Left lobe of liver (tissue), 2 donors: ENCODE measurements at regions not wholly inside any gene's neighbourhood (a gene's known extent, or its start where the extent isn't known, plus 50 kb on each side); places are given as distances from the start of the nearest gene placed in this dataset.
"Not testable (repeated sequence)": the region's sequence is repeated elsewhere in the genome, so short reads cannot be mapped to it uniquely, and the experiment has no call there.

Experiments used
- ATAC-seq: fragments of 200-7000 bp; cut with Tn5 transposase; one replicate; pipeline ENCODE4 v1.9.1; 2020; ENCODE audit warnings: mild to moderate bottlenecking, moderate library complexity
- DNase-seq: peaks from one replicate; pipeline ENCODE4 v3.0.0-alpha.2; 2020; ENCODE audit warnings: low spot score
- donor health status: DM: no; HTN: no; CAD: no; lungs with moderate emphysema.
- donor health status: DM: no; HTN: yes; CAD: no.

DNA sequence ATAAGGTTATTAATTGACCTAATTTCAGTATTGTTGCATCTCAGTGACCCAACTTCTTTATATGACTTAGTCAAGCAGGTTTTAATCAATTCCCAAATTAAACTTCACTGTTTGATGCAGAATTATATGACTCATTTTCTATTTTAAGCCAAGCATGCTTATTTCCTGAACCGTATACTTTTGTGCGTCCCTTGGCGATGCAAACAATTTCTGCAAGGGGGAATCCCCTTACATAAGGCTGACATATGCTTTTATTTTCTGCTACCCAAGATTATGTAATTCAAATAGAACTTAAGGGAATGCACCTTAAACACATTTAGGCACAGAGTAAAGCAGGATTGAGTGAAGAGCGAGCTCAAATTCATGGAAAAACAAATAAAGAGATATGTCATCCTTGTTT, 303.9 kb downstream of the PDCD6IP start:
- ATAC-seq (no peak), DNase-seq (no peak)

DNA sequence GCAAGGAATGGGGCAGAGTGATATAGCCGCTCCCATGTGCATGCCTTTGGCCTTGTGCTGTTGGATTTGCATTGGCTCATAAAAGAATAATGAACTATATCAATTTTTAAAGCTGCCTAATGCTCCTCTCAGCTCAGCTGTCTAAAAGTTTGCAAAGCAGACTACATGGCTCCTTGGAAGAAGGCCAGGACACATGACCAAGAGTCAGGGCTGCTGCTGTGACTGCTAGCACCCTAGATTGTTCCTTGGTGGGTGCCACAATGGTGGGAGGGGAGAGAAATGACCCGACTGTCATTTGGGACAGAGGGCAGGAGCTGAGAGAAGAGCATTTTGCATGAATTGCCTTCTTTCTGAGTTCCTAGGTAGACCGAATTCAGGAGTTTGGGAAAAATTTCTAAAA, 307.9 kb downstream of the PDCD6IP start:
- no peak for DNase-seq
- ATAC-seq = no peak

DNA sequence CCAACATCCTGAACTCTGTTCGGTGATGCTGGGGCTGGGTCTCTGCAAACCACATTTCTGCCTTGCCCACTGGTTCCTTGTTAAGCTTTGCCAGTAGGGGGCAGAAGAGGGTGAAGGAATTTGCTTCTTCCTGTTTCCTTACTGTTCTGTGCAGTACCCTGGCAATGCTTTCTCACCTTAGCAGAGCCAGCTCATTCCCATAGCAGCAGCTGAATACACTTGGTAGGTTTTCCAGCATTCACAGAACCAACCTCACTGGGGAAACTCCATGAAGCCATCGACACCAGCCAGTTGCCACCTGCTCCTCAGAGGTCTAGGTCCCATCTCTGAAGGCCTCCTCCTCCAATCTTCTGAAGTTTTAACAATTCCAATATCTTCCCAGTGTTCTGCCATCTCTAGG, 308.4 kb downstream of the PDCD6IP start:
- DNase-seq (no peak), ATAC-seq (no peak)

DNA sequence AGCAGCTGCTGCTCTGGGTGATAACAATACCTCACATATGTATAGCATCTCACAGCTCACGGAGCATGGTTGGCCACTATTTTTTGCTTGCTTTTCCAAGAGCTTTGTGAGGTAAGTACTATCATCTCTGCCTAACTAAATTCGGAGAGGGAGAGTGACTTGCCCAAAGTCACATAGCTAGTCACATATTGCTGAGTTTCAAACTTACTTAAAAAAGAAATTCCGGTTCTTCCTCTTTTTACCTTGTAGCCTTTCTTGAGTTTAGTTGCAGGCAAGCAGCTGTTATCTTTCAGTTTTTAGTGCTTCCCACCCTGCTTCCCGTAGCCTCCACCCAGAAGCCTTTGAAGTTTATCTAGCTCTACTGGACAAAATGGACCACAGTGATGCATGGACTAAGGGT, 309.2 kb downstream of the PDCD6IP start:
- DNase-seq (no peak), ATAC-seq (no peak)

DNA sequence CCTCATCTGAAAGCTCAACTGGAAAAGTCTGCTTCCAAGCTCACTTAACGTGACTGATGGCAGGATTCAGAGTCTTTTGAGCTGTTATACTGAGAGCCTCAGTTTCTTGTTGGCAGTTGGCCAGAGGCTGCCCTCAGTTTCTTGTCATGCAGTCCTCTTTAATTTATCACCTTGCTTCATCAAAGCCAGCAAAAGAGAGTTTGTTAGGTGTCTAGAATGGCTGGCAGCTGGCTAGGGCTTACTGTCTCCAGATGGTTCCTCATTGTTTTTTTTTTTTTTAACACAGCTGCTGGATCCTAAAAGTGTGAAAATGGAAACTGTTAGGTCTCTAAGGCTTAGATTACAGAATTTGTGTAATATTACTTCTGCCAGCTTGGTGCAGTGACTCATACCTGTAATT, 310.6 kb downstream of the PDCD6IP start:
- DNase-seq = no peak
- ATAC-seq = no peak

DNA sequence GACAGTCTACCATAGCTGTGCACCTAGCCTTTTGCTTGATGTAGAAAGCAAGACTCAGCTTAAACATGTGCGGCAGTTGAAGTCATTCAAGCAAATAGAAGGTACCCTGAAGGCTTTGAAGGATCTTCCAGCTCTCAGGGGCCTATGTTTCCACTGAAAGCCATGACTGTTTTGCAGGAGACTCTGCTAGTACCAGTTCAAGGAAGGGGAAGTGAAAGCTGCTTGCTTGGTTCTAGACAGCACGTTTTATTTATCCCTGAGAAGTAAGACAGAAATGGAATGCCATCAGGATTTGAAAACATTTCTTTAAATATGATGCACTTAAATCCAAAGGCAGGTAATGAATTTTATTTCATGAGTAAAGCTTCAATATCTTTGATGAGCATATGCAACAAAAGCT, 311.4 kb downstream of the PDCD6IP start:
- ATAC-seq (no peak), DNase-seq (no peak)

DNA sequence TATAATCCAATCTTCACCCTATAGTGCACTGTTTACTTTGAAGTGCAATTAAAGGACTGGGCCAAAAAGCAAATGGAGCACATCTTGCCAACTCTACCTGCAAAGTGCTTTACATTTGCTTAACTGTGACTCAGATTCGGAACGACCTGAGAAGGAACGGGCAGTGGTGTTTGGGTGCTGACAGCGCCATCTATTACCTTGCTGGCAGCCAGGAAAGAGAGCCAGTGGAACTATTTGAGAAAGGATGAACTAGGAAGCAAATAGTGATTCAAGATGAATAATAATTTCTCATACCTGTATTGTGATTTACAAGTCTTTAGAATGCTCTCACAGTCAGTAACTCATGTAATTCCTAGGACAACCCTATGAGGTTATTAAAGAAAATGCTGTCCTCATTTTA, 312.9 kb downstream of the PDCD6IP start:
- ATAC-seq (no peak), DNase-seq (no peak)

DNA sequence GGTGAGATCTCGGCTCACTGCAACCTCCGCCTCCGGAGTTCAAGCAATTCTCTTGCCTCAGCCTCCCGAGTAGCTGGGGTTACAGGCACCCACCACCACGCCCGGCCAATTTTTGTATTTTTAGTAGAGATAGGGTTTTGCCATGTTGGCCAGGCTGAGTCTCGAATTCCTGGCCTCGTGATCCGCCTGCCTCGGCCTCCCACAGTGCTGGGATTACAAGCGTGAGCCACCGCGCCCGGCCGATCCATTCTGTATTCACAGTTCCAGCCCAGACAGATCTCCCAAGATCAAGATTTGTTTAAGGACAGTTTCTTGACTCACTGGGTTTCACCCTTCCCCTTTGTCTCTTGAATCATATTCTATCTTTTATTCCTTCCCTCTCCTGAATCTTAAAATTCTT, 313.8 kb downstream of the PDCD6IP start:
- ATAC-seq, DNase-seq: not testable (repeated sequence)

DNA sequence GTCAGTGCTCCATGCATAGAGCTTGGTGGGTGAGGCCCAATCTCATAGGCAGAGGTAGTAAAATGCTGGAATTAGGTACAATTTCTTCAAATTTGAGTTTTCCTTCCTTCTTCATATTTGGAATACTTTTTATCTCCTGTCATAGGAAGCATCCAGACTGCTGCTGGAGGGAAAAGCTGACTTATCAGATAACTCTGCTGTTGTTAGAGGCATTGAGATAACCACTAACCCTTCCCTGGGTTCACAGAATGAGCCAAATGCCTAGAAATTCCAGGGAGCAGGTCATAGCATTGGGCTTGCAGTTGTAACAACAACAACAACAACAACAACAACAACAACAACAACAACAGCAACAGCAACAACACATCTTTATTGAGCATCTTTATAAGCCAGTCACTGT, 332.7 kb downstream of the PDCD6IP start:
- DNase-seq = no peak
- no peak for ATAC-seq

DNA sequence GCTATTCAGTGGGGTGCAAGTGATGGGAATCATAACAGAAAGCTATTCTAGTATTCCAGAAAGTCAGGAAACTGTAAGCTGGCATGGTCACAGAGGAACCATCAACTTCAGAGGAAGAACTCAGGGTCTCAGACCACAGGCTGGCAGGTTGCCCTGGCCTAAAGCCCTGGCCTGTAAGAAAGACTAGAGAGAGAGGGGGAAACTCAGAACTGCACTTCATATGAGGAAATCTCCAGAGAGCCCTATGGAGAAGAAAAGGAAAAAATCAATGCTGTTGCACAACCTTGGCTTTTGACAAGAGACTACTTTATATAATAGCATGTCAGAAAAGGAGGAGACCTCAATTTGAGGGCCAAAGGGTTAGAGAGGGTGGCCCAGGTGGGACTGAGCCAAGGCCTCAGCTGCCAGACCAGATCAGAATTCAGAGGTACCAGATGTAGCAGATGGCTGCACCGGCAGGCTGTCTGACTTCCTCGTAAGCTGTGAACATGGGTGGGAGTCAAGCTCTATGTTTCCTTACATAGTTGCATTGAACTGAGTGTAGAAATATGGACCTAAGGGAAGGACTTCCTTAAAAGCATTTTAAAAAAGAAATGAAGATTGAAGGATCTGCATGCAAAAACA, 333.8 kb downstream of the PDCD6IP start:
- ATAC-seq (no peak), DNase-seq (no peak)

DNA sequence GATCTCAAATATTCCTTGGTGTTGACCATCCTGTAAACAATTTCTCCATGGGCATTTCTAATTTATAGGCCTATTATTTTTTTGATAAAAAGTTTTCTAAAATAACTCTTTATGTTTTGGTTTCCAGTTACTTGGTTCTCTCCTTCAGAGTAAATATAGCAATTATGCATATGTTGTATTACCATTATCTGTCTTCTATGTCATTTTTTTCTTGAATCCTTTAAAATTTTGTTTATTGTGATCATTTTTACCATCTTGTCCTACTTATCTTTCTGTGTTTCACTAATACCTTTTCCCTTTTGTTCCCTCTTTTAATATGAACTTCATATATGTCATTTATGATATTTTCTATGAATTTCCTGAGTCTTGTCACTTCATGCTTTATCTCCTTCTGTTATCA, 341.1 kb downstream of the PDCD6IP start:
- DNase-seq = no peak

DNA sequence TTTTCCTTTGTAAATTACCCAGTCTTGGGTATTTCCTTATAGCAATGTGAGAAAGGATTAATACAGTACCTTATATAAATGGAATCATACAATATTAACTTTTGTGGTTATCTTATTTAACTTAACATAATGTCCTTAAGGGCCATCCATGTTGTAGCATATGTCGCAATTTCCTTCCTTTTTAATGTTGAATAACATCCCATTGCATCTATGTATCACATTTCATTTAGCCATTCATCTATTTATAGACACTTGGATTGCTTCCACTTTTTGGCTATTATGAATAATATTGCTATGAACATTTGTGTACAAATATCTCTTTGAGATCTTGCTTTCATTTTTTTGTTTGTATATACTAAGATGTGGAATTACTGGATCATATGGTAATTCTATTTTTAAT, 342.2 kb downstream of the PDCD6IP start:
- DNase-seq (no peak), ATAC-seq (no peak)

More for the DNA sequence above, 341.1 kb downstream of the PDCD6IP start:
- ATAC-seq = no peak

DNA sequence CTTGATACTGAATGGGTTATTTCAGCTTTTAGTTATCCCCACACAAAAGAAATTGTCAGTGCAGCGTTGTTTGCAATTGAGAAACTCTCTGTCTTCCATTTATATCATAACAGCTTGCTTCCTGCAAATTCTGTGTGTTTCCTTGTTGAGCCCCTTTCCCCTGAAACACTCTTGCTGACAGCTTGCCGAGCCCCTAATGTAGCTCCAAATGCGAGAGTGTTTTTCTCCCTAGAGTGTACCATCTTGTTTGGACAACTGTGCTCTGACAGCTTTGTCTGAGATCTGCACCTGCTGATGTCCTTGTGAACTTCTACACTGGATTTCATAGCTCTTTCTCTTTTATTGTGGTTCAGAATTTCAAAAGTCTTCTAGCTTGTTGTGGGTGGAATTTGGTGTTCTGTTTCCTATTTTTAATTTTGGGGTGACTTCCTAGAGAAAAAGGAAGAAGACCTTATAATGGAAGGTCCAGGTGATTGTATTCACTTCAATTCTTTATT, 343.5 kb downstream of the PDCD6IP start:
- ATAC-seq = no peak

DNA sequence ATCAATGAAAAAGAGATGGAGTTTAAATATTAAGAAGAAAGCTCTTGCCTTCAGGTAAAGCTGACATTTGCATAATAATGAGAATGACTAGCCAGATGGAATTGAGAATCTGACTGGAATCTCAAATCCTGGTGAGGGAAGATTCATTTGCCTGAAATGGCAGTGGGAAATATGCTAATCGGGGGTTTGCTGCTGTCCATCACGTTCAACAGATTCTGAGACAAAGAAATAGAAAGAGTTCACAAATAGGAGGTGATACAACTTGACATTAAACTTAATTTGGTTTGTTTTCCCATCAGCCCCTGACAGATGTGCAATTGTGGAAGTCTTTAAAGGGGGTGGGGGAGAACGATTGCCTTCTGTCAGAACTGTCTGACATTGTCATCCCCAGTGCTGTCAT, 347.4 kb downstream of the PDCD6IP start:
- DNase-seq (no peak), ATAC-seq (no peak)

More for the DNA sequence above, 343.5 kb downstream of the PDCD6IP start:
- no peak for DNase-seq

DNA sequence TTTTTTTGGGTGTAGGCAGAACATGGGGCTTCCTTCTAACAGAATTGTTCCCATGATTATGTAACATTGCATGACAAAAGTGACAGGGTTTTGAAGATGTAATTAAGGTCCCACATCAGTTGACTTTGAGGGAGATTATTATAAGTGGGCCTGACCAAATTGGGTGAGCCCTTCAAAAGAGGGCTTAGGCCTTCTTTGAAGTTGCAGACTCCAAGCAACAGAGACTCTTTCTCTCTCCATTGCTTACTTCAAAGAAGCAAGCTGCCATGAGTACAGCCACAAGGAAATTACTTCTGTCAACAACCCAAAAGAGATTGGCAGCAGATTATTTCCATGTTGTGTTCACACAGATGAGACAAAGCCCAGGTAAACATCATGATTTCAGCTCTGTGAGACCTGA, 348.2 kb downstream of the PDCD6IP start:
- DNase-seq (no peak), ATAC-seq (no peak)

DNA sequence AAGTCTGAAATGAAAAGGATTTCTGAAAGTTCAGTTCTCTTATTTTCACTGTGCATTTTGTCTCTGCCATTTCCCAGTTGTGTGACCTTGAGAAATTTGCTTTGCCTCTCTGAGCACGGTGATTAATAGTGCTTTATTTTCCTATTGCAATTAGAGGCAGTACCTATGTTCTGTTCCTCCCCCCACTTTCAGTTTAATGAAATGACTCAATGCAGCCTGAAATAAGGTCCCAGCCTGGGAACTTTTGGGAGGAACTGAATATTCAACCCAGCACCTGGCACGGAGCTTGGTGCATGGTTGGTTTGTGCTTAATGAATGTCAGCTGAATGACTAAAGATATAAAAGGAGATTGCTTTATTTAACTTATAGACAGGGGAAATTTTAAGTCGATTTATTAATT, 352.6 kb downstream of the PDCD6IP start:
- no peak for ATAC-seq
- DNase-seq = no peak

DNA sequence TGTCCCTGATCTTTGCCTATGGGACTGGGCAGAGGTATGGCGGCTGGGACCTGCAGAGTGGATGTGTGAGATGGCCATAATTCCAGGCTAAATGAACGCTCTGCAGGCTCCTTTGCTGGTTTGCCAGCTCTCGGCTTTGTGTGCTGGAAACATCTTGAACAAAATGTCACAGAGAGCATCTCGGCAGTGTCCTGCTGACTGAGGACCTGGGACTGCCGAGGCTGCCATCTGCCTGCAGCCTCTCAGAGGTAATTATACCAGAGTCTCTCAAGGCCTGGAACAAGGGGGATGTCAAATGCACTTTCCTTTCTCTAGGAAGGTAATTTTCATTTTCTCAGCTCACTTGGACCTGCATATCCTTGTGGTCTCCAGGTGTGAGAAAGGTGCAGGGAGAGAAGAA, 354.2 kb downstream of the PDCD6IP start:
- ATAC-seq (no peak), DNase-seq (no peak)

DNA sequence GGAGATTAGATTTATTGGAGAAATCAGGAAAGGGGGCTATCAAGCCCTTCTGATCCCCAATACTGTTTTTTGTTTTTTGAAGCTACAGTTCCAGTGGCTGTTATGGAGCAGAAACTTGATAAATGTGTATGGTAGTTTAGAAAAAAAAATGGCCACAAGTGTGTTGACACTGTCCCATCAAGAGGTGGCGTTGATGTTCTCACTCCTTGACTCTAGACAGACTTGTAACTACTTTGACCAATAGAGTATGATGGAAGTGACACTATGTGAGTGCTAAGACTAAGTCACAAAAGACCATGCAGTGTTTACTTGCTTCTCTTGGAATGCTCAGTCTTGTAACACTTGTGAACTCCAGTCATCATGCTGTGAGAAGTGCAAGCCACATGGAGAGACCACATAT, 356.7 kb downstream of the PDCD6IP start:
- DNase-seq = no peak
- no peak for ATAC-seq

DNA sequence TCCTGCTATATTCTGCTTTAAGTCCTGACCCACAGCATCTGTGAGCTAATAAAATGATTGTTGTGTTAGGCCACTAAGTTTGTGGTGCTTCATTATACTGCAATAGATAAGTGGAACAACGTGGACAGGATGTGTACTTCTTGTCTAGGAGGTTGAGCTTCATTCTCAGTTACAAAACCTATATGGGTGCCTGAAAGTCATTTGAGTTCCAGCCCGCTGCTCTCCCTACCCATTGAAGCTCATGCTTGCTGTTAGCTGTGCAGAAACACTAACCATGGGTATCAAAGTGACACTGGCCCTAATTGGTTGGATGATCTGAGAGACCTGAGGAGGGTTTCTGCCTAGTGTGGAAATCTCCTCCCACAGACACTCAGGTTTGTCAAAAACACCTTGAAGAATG, 357.2 kb downstream of the PDCD6IP start:
- no peak for DNase-seq

DNA sequence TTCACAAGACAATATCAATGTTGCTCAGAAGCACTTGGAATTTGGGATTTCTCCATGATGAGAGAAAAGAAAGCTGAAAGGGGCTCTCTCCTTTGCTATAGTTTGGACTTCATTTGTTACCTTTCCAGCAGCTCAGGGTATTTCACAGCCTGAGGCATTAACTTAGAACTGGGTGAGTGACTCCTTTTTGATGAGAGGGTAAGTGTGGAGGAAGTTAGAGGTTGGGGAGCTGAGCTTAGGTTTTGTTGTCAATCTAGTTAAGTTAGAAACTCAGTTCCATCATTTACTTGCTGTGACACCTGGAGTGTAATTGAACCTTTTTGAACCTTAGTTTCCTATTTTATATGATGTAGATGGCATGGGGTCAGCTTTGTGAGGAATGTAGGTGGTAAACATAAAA, 359.1 kb downstream of the PDCD6IP start:
- DNase-seq = no peak
- ATAC-seq = no peak

More for the DNA sequence above, 357.2 kb downstream of the PDCD6IP start:
- no peak for ATAC-seq

DNA sequence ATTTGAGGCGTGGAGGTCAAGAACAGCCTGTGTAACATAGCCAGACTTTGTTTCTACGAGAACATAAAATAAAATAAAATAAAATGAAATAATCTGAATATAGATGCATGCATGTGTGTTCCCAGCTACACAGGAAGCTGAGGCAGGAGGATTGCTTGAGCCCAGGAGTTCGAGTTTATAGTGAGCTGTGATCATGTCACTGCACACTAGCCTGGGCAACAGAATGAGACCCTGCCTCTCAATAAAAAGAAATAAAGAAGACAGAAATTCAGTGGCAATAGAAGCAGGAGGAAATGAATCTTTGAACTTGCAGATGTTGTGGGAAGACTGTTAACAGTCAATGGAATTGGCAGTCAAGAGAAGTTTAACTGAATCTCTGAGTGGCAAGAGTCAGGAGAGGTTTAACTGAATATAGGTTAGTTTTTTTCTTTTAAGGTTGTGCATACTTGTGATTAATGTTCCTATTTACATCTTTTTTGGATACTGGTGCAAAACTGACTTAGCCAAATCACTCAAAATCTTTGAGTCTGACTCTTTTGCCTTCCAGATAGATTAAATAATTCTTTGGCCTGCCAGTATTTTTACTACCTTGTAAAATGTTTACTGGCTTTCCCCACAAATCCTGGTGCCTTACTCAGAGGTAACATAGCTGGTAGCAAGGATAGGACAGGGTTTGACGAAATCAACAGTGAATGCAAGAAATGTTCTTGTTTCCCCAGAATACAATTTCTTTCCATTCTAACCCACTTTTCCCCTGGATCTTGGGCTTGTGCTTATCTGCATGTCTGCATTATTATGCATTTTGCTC, 361.4 kb downstream of the PDCD6IP start:
- ATAC-seq (no peak), DNase-seq (no peak)

DNA sequence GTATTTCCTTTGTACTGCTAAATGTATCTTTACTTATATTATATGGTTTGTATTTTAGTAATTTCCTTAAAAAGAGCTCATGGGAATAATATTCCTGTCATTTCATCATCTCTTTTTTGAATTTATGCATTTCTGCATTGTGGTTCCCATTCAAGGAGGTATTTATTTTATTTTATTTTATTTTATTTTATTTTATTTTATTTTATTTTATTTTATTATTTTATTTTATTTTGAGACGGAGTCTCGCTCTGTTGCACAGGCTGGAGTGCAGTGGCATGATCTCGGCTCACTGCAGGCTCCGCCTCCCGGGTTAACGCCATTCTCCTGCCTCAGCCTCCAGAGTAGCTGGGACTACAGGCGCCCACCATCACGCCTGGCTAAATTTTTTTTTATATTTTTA, 371.2 kb downstream of the PDCD6IP start:
- not testable (repeated sequence) for ATAC-seq, DNase-seq

DNA sequence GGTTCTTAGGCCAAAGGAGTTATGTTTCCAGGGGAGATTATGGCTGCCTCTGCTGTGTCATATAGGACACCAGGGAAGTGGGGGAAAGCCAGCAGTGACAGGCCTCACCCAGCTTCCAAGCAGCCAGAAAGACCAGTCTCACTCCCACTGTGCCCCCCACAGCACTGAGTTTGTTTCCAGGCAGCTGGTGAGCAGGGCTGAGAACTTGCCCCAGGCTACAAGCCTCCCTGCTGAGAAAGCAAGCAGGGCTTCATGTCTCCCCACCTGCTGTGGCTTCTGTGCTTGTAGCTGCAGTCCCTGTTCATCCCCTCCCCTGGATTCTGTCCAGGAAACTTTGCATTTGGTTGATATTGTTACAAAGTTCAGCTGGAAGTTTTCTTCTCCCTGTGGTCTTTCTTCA, 376.3 kb downstream of the PDCD6IP start:
- DNase-seq (no peak), ATAC-seq (no peak)
